H1 (cell line): ENCODE measurements at regions not wholly inside any gene's neighbourhood (a gene's known extent, or its start where the extent isn't known, plus 50 kb on each side); places are given as distances from the start of the nearest gene placed in this dataset.

Experiments
- ATF2 ChIP-seq: IDR thresholded peaks from 2 replicates; pipeline ENCODE4 v1.6.1; 2012; ENCODE audit warnings: low read length, inconsistent platforms
- CTCF ChIP-seq, 3 experiments: IDR thresholded peaks; 1 replicate in 2 of 3; 2 replicates in 1 of 3; pipeline versions ENCODE4 v1.5.1 to v1.6.1; 2011; ENCODE audit warnings: low read length in 3 of 3, mild to moderate bottlenecking in 3 of 3, inconsistent platforms in 2 of 3, low read depth in 1 of 3, moderate library complexity in 1 of 3; ENCODE audit not compliant: insufficient read depth in 1 of 3; ENCODE audit errors: control extremely low read depth in 1 of 3
- EP300 ChIP-seq, 2 experiments: IDR thresholded peaks; 1 replicate in 1 of 2; 2 replicates in 1 of 2; pipeline ENCODE4 v1.6.1; 2011 to 2012; ENCODE audit warnings: low read depth in 2 of 2, low read length in 2 of 2, mild to moderate bottlenecking in 2 of 2, borderline replicate concordance in 1 of 2, inconsistent platforms in 1 of 2, moderate library complexity in 1 of 2
- HDAC2 ChIP-seq, 2 experiments: fragments of 300-600 bp in 1 of 2; sonication (generic) in 1 of 2; IDR thresholded peaks; 2 replicates each; pipeline ENCODE4 v1.6.1; 2011 to 2012; ENCODE audit warnings: low read depth in 2 of 2, low read length in 2 of 2, mild to moderate bottlenecking in 2 of 2, moderate library complexity in 2 of 2, borderline replicate concordance in 1 of 2, inconsistent platforms in 1 of 2
- HDAC6 ChIP-seq: IDR thresholded peaks from one replicate; pipeline ENCODE4 v1.7.1; 2012; ENCODE audit warnings: low read depth, mild to moderate bottlenecking, inconsistent platforms, low read length, moderate library complexity
- MAX ChIP-seq: IDR thresholded peaks from 2 replicates; pipeline ENCODE4 v1.6.1; 2012; ENCODE audit warnings: inconsistent platforms
- NRF1 ChIP-seq: IDR thresholded peaks from 2 replicates; pipeline ENCODE4 v1.6.1; 2011; ENCODE audit warnings: mild to moderate bottlenecking, low read depth, low read length, improper control_type of control experiment
- PHF8 ChIP-seq: fragments of 200-600 bp; sonication (generic); conservative IDR thresholded peaks from 2 replicates; pipeline ENCODE4 v1.7.1; 2012; ENCODE audit warnings: low read depth, mild to moderate bottlenecking, inconsistent platforms, low read length, moderate library complexity
- ZNF274 ChIP-seq: IDR thresholded peaks from 2 replicates; pipeline ENCODE4 v1.7.0; 2012; ENCODE audit warnings: low read length, borderline replicate concordance; ENCODE audit errors: extremely low read depth

- no peak for TF ChIP-seq EP300 (IDR thresholded peaks at IDR 0.05; ENCODE audit: borderline replicate concordance in 1 of 2, low read depth in 2 of 2, low read length in 2 of 2)
- no peak for TF ChIP-seq CTCF (IDR thresholded peaks at IDR 0.05; ENCODE audit: control extremely low read depth in 1 of 3, insufficient read depth in 1 of 3, low read depth in 1 of 3, low read length in 3 of 3)
- no peak for TF ChIP-seq ATF2
- no peak for TF ChIP-seq MAX
- no peak for TF ChIP-seq ZNF274
- no peak for TF ChIP-seq HDAC2 (IDR thresholded peaks at IDR 0.05; ENCODE audit: borderline replicate concordance in 1 of 2, low read depth in 2 of 2, low read length in 2 of 2)
- no peak for TF ChIP-seq PHF8
- no peak for TF ChIP-seq NRF1
- TF ChIP-seq HDAC6 = no peak
These were observed 144.8 kb upstream of the FOXA2 start for GRCh38 chr20:22729180-22729579.
